SK-N-MC (cell line): ENCODE measurements at regions not wholly inside any gene's neighbourhood (a gene's known extent, or its start where the extent isn't known, plus 50 kb on each side); places are given as distances from the start of the nearest gene placed in this dataset.

Experiments
- EZH2 ChIP-seq: fragments of 200-600 bp; sonication (generic); IDR thresholded peaks from one replicate; pipeline ENCODE4 v1.6.1; 2017; ENCODE audit warnings: antibody characterized with exemption
- POLR2AphosphoS5 ChIP-seq: IDR thresholded peaks from 2 replicates; pipeline ENCODE4 v1.6.1; 2012; ENCODE audit warnings: mild to moderate bottlenecking, low read depth, low read length, borderline replicate concordance

GRCh38 chr5:62007457-62007856 is 298.5 kb upstream of the KIF2A start:
- TF ChIP-seq EZH2 = no peak
- TF ChIP-seq POLR2AphosphoS5 = no peak
